Natural killer cell (primary cell): ENCODE measurements at regions not wholly inside any gene's neighbourhood (a gene's known extent, or its start where the extent isn't known, plus 50 kb on each side); places are given as distances from the start of the nearest gene placed in this dataset.

Experiments used
- ATAC-seq, 3 donors: fragments of 150-1000 bp in 2 of 3; fragments of 200-7000 bp in 1 of 3; cut with Tn5 transposase; 1 replicate in 1 of 3; 2 replicates in 2 of 3; pipeline ENCODE4 v1.10.0; 2021; ENCODE audit warnings: mild to moderate bottlenecking in 2 of 3, moderate library complexity in 2 of 3
- DNase-seq, 2 donors: peaks; one replicate each; pipeline versions ENCODE4 v3.0.0 to v3.0.0-alpha.2; 2013 to 2021; ENCODE audit warnings: mixed read lengths in 1 of 2
- H3K27ac ChIP-seq: one replicate; pipeline ENCODE4 v1.5.1; 2013; ENCODE audit warnings: mild to moderate bottlenecking, low read length
- H3K27me3 ChIP-seq: one replicate; pipeline ENCODE4 v1.6.1; 2013; ENCODE audit warnings: low read length; ENCODE audit not compliant: control insufficient read depth, insufficient read depth
- H3K36me3 ChIP-seq: one replicate; pipeline ENCODE4 v1.6.1; 2013; ENCODE audit warnings: low read length; ENCODE audit not compliant: control insufficient read depth, insufficient read depth
- H3K4me1 ChIP-seq: one replicate; pipeline ENCODE4 v1.6.1; 2013; ENCODE audit warnings: low read length; ENCODE audit not compliant: control insufficient read depth, insufficient read depth
- H3K4me3 ChIP-seq: one replicate; pipeline ENCODE4 v1.5.1; 2013; ENCODE audit warnings: low read length
- H3K9me3 ChIP-seq: one replicate; pipeline ENCODE4 v1.6.1; 2013; ENCODE audit warnings: low read length; ENCODE audit not compliant: control insufficient read depth, insufficient read depth
- H3K27ac Mint-ChIP-seq, 2 donors: one replicate each; pipeline ENCODE4 v1.8.0; 2022; ENCODE audit warnings: mild to moderate bottlenecking in 2 of 2, mixed read lengths in 2 of 2, moderate library complexity in 1 of 2
- H3K27me3 Mint-ChIP-seq, 2 donors: one replicate each; pipeline ENCODE4 v1.8.0; 2022; ENCODE audit warnings: low read depth in 2 of 2, mixed read lengths in 2 of 2
- H3K36me3 Mint-ChIP-seq: one replicate; pipeline ENCODE4 v1.8.0; 2022; ENCODE audit warnings: mixed read lengths
- H3K4me1 Mint-ChIP-seq, 2 donors: one replicate each; pipeline ENCODE4 v1.8.0; 2022; ENCODE audit warnings: mixed read lengths in 2 of 2
- H3K4me3 Mint-ChIP-seq: one replicate; pipeline ENCODE4 v1.8.0; 2022; ENCODE audit warnings: mild to moderate bottlenecking, moderate library complexity, mixed read lengths
- H3K9me3 Mint-ChIP-seq, 2 donors: one replicate each; pipeline ENCODE4 v1.8.0; 2022; ENCODE audit warnings: mixed read lengths in 2 of 2
- CTCF ChIP-seq: fragments of 200-600 bp; IDR thresholded peaks from one replicate; pipeline ENCODE4 v1.8.0; 2022; ENCODE audit warnings: antibody characterized with exemption
- WGBS: methylation state at CpG from one replicate; pipeline ENCODE4 v1.1.7; 2013; ENCODE audit warnings: missing lambda C conversion rate; ENCODE audit not compliant: insufficient coverage; 5-methylcytosine and 5-hydroxymethylcytosine counted together
- intact Hi-C: fragments of 100-400 bp; cut with micrococcal nuclease; formaldehyde crosslinking; loops from one replicate; pipeline ENCODE4 v1.14.2; 2022

DNA sequence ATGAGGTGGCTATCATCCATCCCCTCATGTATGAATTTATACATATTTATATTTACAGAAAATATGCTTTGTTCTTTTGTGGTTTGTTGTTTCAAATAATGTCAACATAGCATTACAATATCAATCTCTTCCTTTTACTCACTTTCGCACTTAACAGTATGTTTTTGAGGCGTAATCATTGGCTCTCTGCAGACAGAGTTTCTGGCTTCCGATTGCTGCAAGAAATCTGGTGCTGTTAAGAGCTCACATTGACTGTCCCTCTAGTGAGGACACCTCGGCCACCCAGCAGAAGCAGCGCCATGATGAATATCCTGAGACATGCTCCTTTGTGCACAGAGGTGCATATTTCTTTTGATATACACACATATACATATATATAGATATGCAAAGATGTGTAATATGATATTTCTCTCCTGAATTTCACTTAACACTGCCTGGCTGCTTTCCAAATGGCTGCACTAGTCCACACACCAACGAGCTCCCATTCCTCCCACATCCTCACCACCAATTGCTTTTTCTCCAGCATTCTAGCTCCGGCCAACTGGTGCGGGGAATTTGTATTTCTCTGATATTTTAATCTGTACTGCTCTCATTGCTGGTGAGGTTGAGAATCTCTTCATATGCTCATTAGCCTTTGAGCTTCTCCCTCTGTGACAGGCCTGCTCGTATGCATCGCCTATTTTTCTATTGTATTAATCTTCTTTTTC lies 248.4 kb downstream of the SIPA1L2 start:
- TF ChIP-seq CTCF: no peak
- peaks cover 18 to 20% of the 10 kb centered on the region in 2 donors for H3K27me3 Mint-ChIP-seq
- ATAC-seq (no peak), DNase-seq (no peak)
- Histone ChIP-seq H3K27me3 (no peaks in the 10 kb centered on the region), H3K4me1 (no peaks in the 10 kb centered on the region), H3K27ac (no peak overlapping the region), H3K4me3 (no peak overlapping the region), H3K9me3 (no peaks in the 10 kb centered on the region), H3K36me3 (no peaks in the 10 kb centered on the region)
- H3K27ac Mint-ChIP-seq: no peak overlapping the region
- H3K4me1 Mint-ChIP-seq: no peaks in the 10 kb centered on the region
- WGBS: 83% methylated on average over 8 of the region's 10 CpGs
- H3K9me3 Mint-ChIP-seq: no peaks in the 10 kb centered on the region
- no peaks in the 10 kb centered on the region for H3K36me3 Mint-ChIP-seq
- H3K4me3 Mint-ChIP-seq: no peak overlapping the region
- intact Hi-C loops: no loop called here

DNA sequence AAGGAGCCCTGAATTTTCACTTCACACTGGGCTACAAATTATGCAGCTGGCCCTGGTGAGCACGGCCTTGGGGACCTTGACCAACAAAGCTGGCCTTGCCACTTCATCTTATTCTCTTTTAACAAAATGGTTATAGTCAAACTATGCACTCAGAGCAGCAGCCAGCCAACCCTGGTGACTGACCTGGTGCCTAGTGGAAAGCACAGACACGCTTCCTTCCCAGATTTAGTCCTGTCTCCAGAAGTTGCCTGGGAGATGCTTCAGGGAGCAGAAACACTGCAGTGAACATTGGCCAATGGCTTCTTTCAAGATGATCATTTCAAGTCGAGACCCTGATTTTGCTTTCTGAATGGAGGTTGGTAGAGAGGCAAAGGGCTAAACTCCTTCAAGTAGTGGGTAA lies 249.3 kb downstream of the SIPA1L2 start:
- Histone ChIP-seq H3K9me3 (no peaks in the 10 kb centered on the region), H3K4me3 (no peak overlapping the region), H3K27ac (no peak overlapping the region), H3K27me3 (no peaks in the 10 kb centered on the region), H3K36me3 (no peaks in the 10 kb centered on the region), H3K4me1 (no peaks in the 10 kb centered on the region)
- TF ChIP-seq CTCF: no peak
- no peak for ATAC-seq
- Mint-ChIP-seq H3K27me3 (peaks cover 19 to 20% of the 10 kb centered on the region in 2 donors), H3K36me3 (no peaks in the 10 kb centered on the region), H3K4me1 (no peaks in the 10 kb centered on the region), H3K4me3 (no peak overlapping the region), H3K9me3 (no peaks in the 10 kb centered on the region), H3K27ac (no peak overlapping the region)
- DNase-seq: no peak
- 79% methylated on average over 3 of the region's 3 CpGs for WGBS
- intact Hi-C loops: no loop called here

DNA sequence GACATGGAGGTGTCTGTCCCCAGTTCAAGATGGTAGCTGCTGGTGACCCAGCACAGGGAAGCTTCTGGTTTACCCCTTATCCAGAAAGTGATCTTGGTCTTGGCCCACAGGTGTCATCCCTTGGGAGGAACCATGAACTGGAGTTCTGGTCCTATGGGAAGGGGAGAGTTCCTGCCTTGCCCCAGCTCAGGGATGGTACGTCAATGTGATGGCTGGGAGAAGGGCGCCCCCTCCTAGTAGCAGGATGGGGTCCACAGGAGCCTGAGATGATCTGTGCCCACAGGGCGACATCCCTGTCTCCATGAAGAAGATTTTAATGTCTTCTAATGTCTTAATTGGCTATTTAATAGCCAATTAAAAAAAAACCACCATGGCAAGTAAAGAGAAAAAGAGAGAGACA lies 249.8 kb downstream of the SIPA1L2 start:
- intact Hi-C loops: no loop called here

More for the DNA sequence above, 249.8 kb downstream of the SIPA1L2 start:
- H3K27ac Mint-ChIP-seq: no peak overlapping the region
- ATAC-seq: no peak
- Histone ChIP-seq H3K4me1 (no peaks in the 10 kb centered on the region), H3K27me3 (no peaks in the 10 kb centered on the region), H3K36me3 (no peaks in the 10 kb centered on the region), H3K4me3 (no peak overlapping the region), H3K9me3 (no peaks in the 10 kb centered on the region), H3K27ac (no peak overlapping the region)
- peaks cover 19 to 22% of the 10 kb centered on the region in 2 donors for H3K27me3 Mint-ChIP-seq
- no peaks in the 10 kb centered on the region for H3K9me3 Mint-ChIP-seq
- H3K4me3 Mint-ChIP-seq: no peak overlapping the region
- 92% methylated on average over 2 of the region's 3 CpGs for WGBS
- H3K4me1 Mint-ChIP-seq: no peaks in the 10 kb centered on the region
- H3K36me3 Mint-ChIP-seq: no peaks in the 10 kb centered on the region
- no peak for DNase-seq
- no peak for TF ChIP-seq CTCF
